ENCODE measurements at regions not wholly inside any gene's neighbourhood (a gene's known extent, or its start where the extent isn't known, plus 50 kb on each side); places are given as distances from the start of the nearest gene placed in this dataset.

DNA sequence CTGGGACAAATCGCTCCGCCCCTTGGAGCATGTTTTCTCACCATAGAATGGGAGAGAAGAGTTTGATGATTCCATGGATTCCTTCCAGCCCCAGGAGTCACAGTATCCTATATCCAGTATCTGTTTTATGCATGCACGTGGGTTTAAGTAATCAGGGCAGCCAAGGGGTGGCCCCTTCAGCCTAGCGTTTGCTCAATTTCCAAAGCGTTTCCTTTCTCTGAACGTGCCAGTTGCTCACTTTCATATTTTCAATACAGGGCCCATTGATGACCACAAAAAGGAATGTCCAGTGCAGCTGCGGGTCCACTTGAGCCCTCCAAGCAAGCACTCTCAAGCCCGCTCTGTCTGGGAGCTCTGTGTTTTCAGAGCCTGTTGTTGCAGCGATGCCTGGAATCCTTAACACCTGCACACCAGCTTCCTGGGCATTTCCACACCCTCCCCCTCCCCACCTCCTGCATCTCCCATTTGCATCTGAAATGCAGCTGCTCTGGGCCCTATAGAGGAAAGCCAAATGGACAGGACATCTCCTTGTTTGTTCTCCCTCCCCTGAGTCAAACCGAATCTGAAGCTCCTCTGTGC lies 164.3 kb upstream of the LPP start:
- Histone ChIP-seq H3K9me3 (no peaks in the 10 kb centered on the region), H3K4me3 (no peak overlapping the region), H3K4me1 (no peaks in the 10 kb centered on the region), H3K36me3 (no peaks in the 10 kb centered on the region), H3K27ac (no peak overlapping the region), H3K27me3 (no peaks in the 10 kb centered on the region)
- DNase-seq (ENCODE audit: low spot score): no peak
- TF ChIP-seq, protein P1, sequence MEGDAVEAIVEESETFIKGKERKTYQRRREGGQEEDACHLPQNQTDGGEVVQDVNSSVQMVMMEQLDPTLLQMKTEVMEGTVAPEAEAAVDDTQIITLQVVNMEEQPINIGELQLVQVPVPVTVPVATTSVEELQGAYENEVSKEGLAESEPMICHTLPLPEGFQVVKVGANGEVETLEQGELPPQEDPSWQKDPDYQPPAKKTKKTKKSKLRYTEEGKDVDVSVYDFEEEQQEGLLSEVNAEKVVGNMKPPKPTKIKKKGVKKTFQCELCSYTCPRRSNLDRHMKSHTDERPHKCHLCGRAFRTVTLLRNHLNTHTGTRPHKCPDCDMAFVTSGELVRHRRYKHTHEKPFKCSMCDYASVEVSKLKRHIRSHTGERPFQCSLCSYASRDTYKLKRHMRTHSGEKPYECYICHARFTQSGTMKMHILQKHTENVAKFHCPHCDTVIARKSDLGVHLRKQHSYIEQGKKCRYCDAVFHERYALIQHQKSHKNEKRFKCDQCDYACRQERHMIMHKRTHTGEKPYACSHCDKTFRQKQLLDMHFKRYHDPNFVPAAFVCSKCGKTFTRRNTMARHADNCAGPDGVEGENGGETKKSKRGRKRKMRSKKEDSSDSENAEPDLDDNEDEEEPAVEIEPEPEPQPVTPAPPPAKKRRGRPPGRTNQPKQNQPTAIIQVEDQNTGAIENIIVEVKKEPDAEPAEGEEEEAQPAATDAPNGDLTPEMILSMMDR (IDR thresholded peaks at IDR 0.05): no peak

DNA sequence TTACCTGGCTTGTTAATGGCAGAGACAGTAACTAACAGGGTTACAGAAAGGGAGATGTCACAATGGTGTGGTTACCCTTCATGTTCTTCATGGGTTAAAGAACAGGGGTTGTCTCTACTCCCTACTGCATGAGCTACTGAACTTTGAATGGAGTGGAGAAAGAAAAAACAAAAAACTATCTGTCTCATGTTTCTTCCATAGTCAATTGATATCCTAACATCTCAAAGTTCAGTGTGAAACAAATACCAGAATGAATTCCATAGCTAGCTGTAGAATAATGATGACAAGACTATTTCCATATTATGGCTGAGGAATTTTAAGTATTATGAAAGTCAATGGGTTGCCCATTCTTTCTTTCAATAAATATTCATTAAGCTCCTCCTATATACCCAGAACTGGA lies 161.3 kb upstream of the LPP start:
- no peaks in the 10 kb centered on the region for H3K27me3 ChIP-seq
- DNase-seq (ENCODE audit: low spot score): no peak
- H3K27ac ChIP-seq: no peak overlapping the region
- H3K4me3 ChIP-seq: no peak overlapping the region
- TF ChIP-seq, protein P1 (IDR thresholded peaks at IDR 0.05): no peak
- no peaks in the 10 kb centered on the region for H3K9me3 ChIP-seq
- no peaks in the 10 kb centered on the region for H3K4me1 ChIP-seq
- no peaks in the 10 kb centered on the region for H3K36me3 ChIP-seq

DNA sequence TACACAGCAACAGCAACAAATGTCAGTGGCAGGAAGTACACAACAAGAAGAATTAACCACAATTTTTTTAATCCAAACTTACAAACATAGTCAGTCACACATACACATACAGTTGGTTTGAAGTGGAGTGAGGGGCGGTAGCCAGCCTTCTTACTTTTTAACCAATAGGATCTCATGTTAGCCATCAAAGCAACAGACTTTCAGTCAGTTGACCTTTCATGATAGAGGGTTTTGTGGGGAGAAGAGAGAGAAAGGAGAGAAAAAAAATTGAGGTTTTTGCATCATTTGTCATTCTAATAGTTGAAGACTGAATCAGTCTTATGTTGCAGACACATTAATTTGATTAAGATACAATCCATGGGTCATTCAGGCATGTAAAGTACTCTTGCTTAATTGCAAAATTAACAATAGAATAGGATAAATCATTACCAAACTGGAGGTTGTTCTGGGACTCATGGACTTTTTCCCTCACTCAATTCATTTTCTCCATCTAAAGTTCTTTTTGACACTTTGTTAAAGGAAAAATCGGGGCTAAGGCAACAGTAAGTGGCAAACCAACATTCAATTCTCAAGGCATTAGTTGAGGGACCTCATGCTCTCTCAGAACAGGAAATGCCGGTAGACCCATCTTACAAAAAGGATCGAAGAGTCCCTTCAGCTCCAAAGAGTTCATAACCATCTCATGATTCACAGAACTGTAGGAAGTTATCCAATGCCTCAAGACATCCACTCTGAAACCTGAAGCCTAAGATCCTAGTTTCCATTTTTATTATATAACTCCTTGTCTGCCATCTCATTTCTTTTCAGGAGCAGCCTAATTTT lies 159.5 kb upstream of the LPP start:
- Histone ChIP-seq H3K27ac (no peak overlapping the region), H3K4me3 (no peak overlapping the region), H3K27me3 (no peaks in the 10 kb centered on the region), H3K9me3 (no peaks in the 10 kb centered on the region), H3K4me1 (no peaks in the 10 kb centered on the region), H3K36me3 (no peaks in the 10 kb centered on the region)
- TF ChIP-seq, protein P1 (IDR thresholded peaks at IDR 0.05): no peak
- no peak for DNase-seq (ENCODE audit: low spot score)

DNA sequence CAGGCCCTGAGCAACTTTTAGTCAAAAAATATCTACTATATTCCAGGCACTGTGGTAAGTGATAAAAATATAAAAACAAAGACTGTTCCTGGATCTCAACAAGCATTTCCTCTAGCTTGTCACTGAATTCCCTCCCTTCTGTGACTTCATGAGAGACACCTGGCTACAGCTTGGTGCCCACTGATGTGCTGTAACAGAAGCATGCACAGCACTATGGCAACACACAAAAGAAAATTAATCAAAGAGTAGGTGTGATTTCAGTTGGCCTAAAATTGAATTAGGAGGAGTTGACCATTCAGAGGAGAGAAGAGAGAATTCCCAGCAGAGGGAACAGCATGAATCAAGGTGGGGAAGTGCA lies 158.9 kb upstream of the LPP start:
- H3K4me1 ChIP-seq: no peaks in the 10 kb centered on the region
- DNase-seq (ENCODE audit: low spot score): no peak
- H3K27ac ChIP-seq: no peak overlapping the region
- TF ChIP-seq, protein P1 (IDR thresholded peaks at IDR 0.05): no peak
- no peaks in the 10 kb centered on the region for H3K27me3 ChIP-seq
- no peaks in the 10 kb centered on the region for H3K36me3 ChIP-seq
- no peak overlapping the region for H3K4me3 ChIP-seq
- no peaks in the 10 kb centered on the region for H3K9me3 ChIP-seq

DNA sequence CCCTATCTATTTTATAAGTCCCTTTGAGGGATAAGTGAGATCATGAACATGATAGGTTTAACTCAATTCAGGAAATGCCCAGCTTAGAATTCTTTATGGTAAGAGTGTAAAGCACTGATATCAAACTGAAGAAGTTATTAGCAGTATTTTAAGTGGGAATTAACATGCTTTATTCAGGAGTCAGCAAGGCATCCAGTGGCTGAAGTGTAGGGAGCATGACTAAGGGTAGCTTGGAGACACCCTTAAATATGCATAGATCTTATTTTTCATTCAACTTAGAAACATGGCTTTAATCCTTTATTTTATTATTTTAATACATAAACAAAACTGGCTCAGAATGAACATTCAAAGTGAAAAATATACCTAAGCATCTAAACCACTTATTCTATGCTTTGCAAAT lies 158.3 kb upstream of the LPP start:
- no peak for DNase-seq (ENCODE audit: low spot score)

More for the DNA sequence above, 158.3 kb upstream of the LPP start:
- TF ChIP-seq, protein P1 (IDR thresholded peaks at IDR 0.05): no peak
- no peak overlapping the region for H3K27ac ChIP-seq
- H3K4me3 ChIP-seq: no peak overlapping the region
- no peaks in the 10 kb centered on the region for H3K27me3 ChIP-seq
- no peaks in the 10 kb centered on the region for H3K9me3 ChIP-seq
- H3K4me1 ChIP-seq: no peaks in the 10 kb centered on the region
- H3K36me3 ChIP-seq: no peaks in the 10 kb centered on the region
